ENCODE measurements at regions not wholly inside any gene's neighbourhood (a gene's known extent, or its start where the extent isn't known, plus 50 kb on each side); places are given as distances from the start of the nearest gene placed in this dataset.
"Not testable (repeated sequence)": the region's sequence is repeated elsewhere in the genome, so short reads cannot be mapped to it uniquely, and the experiment has no call there.

DNA sequence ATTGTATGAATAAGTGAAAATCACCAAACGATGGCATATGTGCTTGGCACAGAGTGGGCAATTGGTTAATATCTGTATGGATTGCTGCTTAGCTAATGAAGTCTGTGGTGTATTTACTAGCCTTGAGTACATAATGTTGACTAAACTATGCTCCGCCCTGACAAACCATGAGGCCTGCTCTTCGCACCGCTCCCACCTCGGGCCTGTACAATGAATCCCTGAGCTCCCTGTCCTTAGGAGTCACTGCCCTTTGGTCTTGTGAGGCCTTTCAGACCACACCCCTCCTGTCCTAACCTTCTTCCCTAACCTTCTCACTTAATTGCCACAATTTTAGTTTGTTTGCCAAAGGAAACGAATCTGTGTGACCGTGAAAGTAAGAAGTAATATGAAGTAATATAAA lies 193.2 kb downstream of the POTED start:
- not testable (repeated sequence) for DNase-seq

All from CD4-positive, alpha-beta T cell treated with Interleukin-4 for 1 hour (primary cell).